ENCODE measurements at regions not wholly inside any gene's neighbourhood (a gene's known extent, or its start where the extent isn't known, plus 50 kb on each side); places are given as distances from the start of the nearest gene placed in this dataset.

- POLR2A ChIA-PET: interaction anchor here (0.6 kb wide), 1 partner anchor 35 kb away, joined by 3 read pairs; no protein-coding TSS in a partner anchor
Measured at GRCh38 chr13:59205501-59205900, 958.2 kb downstream of the DIAPH3 start.

DNA sequence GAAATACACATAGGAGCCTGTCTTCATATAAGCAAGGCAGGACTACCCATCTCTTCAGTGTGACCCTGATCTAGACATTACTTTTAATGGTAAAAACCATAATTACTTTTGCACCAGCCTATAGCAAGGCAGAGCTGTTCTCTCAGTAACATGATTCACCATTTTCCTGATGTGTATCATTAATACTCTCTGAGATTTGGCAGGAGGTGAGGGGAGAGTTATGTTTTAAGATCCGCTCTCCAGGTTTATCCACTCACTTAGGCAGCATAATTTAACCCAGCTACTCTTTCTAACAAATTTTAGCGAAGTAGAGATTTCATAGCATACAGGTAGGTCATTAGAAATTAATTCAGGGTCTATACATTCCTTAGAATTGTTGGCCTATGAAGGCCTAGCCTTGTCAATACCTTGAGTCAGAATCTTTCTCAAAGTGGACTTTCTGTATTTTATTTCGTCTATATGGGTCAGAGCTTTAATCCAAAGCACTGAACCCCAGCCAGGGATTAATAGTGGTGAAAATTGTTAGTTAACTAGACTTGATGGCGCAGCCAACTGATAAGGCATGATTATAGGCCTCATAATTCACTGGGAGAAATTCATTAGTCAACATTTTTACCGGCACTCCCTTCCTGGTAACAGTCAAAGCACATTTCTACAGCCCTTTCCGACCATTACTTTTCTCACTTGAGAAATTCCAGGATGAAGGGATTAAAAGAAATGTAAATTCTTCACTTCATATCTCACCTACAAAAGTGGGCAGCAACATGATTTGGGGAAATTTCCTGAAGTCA lies 955.1 kb downstream of the DIAPH3 start:
- Mint-ChIP-seq H3K4me1 (ENCODE audit: low read depth) (no peaks in the 10 kb centered on the region), H3K27ac (no peak overlapping the region), H3K36me3 (ENCODE audit: low read depth) (no peaks in the 10 kb centered on the region), H3K4me3 (no peak overlapping the region), H3K9me3 (no peaks in the 10 kb centered on the region), H3K27me3 (no peaks in the 10 kb centered on the region)
- intact Hi-C loops (cut with micrococcal nuclease): no loop called here
- ATAC-seq (no peak), DNase-seq (no peak)
- POLR2A ChIA-PET: no interaction called here
- CTCF ChIA-PET: no interaction called here
- no peak for TF ChIP-seq CTCF (IDR thresholded peaks at IDR 0.05)

More at GRCh38 chr13:59205501-59205900, 958.2 kb downstream of the DIAPH3 start:
- DNase-seq (no peak), ATAC-seq (no peak)
- CTCF ChIA-PET: interaction anchor here (1.5 kb wide), 1 partner anchor 113 kb away, joined by 4 read pairs; no protein-coding TSS in a partner anchor
- no peaks in the 10 kb centered on the region for H3K4me1 Mint-ChIP-seq (ENCODE audit: low read depth)
- TF ChIP-seq CTCF (IDR thresholded peaks at IDR 0.05): no peak
- no peak overlapping the region for H3K4me3 Mint-ChIP-seq
- H3K36me3 Mint-ChIP-seq (ENCODE audit: low read depth): no peaks in the 10 kb centered on the region
- intact Hi-C loops (cut with micrococcal nuclease): no loop called here
- H3K27ac Mint-ChIP-seq: no peak overlapping the region
- no peaks in the 10 kb centered on the region for H3K9me3 Mint-ChIP-seq
- no peaks in the 10 kb centered on the region for H3K27me3 Mint-ChIP-seq

DNA sequence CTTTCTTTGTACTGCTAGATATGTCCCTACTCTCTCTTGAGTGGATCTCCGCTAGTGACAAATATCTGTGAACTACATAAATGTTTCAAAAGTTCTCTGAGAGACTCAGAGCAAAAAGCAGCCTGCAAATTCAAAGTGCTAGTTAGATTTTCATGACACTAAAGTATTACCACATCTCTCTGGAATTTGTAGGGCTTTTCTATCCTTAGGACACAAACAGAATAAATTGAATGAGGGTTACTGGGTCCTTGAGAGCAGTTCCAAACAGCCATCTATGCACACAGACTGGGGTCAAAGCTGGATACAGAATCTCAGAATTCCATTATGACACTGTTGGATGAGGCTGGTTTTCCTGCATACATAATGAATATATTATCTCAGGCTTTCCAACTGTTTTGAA lies 953.2 kb downstream of the DIAPH3 start:
- no peak for ATAC-seq

DNA sequence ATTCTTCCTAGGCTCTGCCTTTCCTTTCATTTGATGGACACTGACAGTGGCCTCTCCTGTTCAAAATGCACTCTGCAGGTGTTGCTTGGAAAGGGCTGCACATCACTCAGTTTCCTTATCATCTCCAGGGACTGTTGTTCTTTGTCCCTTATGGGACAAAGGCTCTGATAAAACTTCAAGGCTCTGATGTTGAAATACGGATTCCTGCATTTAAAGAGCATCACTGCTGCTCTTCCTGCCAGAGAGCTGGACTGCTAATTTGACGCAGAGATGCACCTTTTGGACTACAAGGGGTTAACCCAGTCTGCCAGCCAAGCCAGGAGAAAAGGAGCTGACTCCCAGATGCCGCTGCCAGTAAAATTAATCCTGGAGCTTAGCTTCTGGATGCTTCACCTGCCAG lies 952.1 kb downstream of the DIAPH3 start:
- Mint-ChIP-seq H3K9me3 (no peaks in the 10 kb centered on the region), H3K27me3 (no peaks in the 10 kb centered on the region), H3K27ac (no peak overlapping the region), H3K4me1 (ENCODE audit: low read depth) (no peaks in the 10 kb centered on the region), H3K36me3 (ENCODE audit: low read depth) (no peaks in the 10 kb centered on the region), H3K4me3 (no peak overlapping the region)
- ChIA-PET POLR2A (no interaction called here), CTCF (no interaction called here)
- TF ChIP-seq CTCF (IDR thresholded peaks at IDR 0.05): no peak
- ATAC-seq: no peak
- intact Hi-C loops (cut with micrococcal nuclease): no loop called here
- no peak for DNase-seq

More for the DNA sequence above, 953.2 kb downstream of the DIAPH3 start:
- no peak for TF ChIP-seq CTCF (IDR thresholded peaks at IDR 0.05)
- ChIA-PET CTCF (no interaction called here), POLR2A (no interaction called here)
- Mint-ChIP-seq H3K27me3 (no peaks in the 10 kb centered on the region), H3K9me3 (no peaks in the 10 kb centered on the region), H3K36me3 (ENCODE audit: low read depth) (no peaks in the 10 kb centered on the region), H3K4me3 (no peak overlapping the region), H3K27ac (no peak overlapping the region), H3K4me1 (ENCODE audit: low read depth) (no peaks in the 10 kb centered on the region)
- no peak for DNase-seq
- intact Hi-C loops (cut with micrococcal nuclease): no loop called here

GRCh38 chr13:59229401-59229800 lies 934.3 kb downstream of the DIAPH3 start:
- ChIA-PET CTCF (no interaction called here), POLR2A (interaction anchor here (0.5 kb wide), 1 partner anchor 10 kb away, joined by 3 read pairs; no protein-coding TSS in a partner anchor)
- DNase-seq (no peak), ATAC-seq (no peak)
- Mint-ChIP-seq H3K27ac (no peak overlapping the region), H3K27me3 (no peaks in the 10 kb centered on the region), H3K4me3 (no peak overlapping the region), H3K9me3 (no peaks in the 10 kb centered on the region), H3K4me1 (ENCODE audit: low read depth) (no peaks in the 10 kb centered on the region), H3K36me3 (ENCODE audit: low read depth) (no peaks in the 10 kb centered on the region)
- TF ChIP-seq CTCF (IDR thresholded peaks at IDR 0.05): no peak
- intact Hi-C loops (cut with micrococcal nuclease): no loop called here

Data from activated CD8-positive, alpha-beta T cell treated with anti-CD3 and anti-CD28 coated beads for 36 hours (primary cell).